ENCODE measurements at regions not wholly inside any gene's neighbourhood (a gene's known extent, or its start where the extent isn't known, plus 50 kb on each side); places are given as distances from the start of the nearest gene placed in this dataset.

DNA sequence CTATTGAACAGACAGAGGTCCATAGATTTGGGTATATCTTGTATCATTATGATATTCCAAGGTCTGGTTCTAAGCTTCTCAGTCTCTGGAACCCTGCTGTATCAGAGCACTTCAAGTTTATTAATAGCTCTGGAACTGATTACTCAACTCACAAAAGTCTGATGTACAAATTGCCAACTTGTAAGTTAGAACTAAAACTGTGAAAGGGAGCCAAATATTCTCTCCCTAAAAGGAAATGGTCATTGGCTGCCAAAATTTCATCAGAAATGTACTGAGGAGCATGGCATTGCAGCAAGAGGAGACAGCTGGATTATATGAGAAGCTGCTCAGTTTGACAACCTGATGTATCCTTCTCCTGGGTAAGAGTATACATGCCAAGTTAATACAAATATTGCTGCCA is 828.8 kb upstream of the SEL1L start:
- DNase-seq (ENCODE audit: low read depth in 1 of 2, low spot score in 1 of 2) (no peak), FAIRE-seq (no peak), ATAC-seq (no peak)
- H3K27ac ChIP-seq: no peak overlapping the region
- CTCF ChIA-PET: no interaction called here
- H3K9me3 ChIP-seq: 0 out of 3 replicates have a peak, but pooled peaks cover under 1% of the 10 kb centered on the region
- no peak overlapping the region for H3K4me2 ChIP-seq
- no peaks in the 10 kb centered on the region for H3K4me1 ChIP-seq
- H3K4me3 ChIP-seq: no peak overlapping the region
- no peak for TF ChIP-seq HOXA7 (CRISPR knock-in tag; IDR thresholded peaks at IDR 0.05)
- no peak for TF ChIP-seq CHD4 (IDR thresholded peaks at IDR 0.05; ENCODE audit: borderline replicate concordance)
- TF ChIP-seq, protein P1, sequence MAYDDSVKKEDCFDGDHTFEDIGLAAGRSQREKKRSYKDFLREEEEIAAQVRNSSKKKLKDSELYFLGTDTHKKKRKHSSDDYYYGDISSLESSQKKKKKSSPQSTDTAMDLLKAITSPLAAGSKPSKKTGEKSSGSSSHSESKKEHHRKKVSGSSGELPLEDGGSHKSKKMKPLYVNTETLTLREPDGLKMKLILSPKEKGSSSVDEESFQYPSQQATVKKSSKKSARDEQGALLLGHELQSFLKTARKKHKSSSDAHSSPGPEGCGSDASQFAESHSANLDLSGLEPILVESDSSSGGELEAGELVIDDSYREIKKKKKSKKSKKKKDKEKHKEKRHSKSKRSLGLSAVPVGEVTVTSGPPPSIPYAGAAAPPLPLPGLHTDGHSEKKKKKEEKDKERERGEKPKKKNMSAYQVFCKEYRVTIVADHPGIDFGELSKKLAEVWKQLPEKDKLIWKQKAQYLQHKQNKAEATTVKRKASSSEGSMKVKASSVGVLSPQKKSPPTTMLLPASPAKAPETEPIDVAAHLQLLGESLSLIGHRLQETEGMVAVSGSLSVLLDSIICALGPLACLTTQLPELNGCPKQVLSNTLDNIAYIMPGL (CRISPR knock-in tag; IDR thresholded peaks at IDR 0.05; ENCODE audit: borderline replicate concordance): no peak
- TF ChIP-seq RNF2 (IDR thresholded peaks at IDR 0.05; ENCODE audit: borderline replicate concordance, low read depth): no peak
- no peak for TF ChIP-seq HEYL (CRISPR knock-in tag; IDR thresholded peaks at IDR 0.05)
- no peak for TF ChIP-seq POLR2A (IDR thresholded peaks at IDR 0.05; ENCODE audit: low read length)
- TF ChIP-seq EHF (CRISPR knock-in tag; IDR thresholded peaks at IDR 0.05): no peak
- TF ChIP-seq BHLHE40 (IDR thresholded peaks at IDR 0.05; ENCODE audit: low read depth, low read length): no peak
- no peak for TF ChIP-seq NR3C1 (IDR thresholded peaks at IDR 0.05)
- no peak for TF ChIP-seq JUNB (IDR thresholded peaks at IDR 0.05)
- no peak for TF ChIP-seq SREBF2 (IDR thresholded peaks at IDR 0.05)
- TF ChIP-seq, protein P2, sequence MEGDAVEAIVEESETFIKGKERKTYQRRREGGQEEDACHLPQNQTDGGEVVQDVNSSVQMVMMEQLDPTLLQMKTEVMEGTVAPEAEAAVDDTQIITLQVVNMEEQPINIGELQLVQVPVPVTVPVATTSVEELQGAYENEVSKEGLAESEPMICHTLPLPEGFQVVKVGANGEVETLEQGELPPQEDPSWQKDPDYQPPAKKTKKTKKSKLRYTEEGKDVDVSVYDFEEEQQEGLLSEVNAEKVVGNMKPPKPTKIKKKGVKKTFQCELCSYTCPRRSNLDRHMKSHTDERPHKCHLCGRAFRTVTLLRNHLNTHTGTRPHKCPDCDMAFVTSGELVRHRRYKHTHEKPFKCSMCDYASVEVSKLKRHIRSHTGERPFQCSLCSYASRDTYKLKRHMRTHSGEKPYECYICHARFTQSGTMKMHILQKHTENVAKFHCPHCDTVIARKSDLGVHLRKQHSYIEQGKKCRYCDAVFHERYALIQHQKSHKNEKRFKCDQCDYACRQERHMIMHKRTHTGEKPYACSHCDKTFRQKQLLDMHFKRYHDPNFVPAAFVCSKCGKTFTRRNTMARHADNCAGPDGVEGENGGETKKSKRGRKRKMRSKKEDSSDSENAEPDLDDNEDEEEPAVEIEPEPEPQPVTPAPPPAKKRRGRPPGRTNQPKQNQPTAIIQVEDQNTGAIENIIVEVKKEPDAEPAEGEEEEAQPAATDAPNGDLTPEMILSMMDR (IDR thresholded peaks at IDR 0.05): no peak
- TF ChIP-seq ZSCAN20 (CRISPR knock-in tag; IDR thresholded peaks at IDR 0.05): no peak
- POLR2A ChIA-PET: no interaction called here

DNA sequence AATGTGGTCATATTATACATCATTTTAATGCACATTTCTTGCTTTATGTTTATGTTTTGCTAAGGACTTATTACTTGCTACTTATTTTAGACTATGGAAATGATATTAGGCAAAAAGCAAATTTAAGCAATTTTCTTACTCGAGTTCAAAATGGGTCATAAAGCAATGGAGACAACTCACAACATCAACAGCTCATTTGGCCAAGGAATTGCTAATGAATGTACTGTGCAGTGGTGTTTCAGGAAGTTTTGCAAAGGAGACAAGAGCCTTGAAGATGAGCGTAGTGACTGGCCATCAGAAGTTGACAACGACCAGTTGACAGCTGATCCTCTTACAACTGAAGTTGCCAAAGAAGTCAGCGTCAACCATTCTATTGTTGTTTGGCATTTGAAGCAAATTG is 831.8 kb upstream of the SEL1L start:
- ChIA-PET CTCF (no interaction called here), POLR2A (no interaction called here)
- Histone ChIP-seq H3K4me1 (no peaks in the 10 kb centered on the region), H3K4me2 (no peak overlapping the region), H3K27ac (no peak overlapping the region), H3K4me3 (no peak overlapping the region), H3K9me3 (0 out of 3 replicates have a peak, but pooled peaks cover 6% of the 10 kb centered on the region)
- ATAC-seq: no peak
- 2% methylated on average over 4 of the region's 4 CpGs for WGBS (ENCODE audit: missing lambda C conversion rate)
- DNase-seq (ENCODE audit: low read depth in 1 of 2, low spot score in 1 of 2): no peak
- no peak for FAIRE-seq
- no peak for TF ChIP-seq CEBPB (IDR thresholded peaks at IDR 0.05)
- no peak for TF ChIP-seq ESRRA (IDR thresholded peaks at IDR 0.05; ENCODE audit: borderline replicate concordance, low read length)
- no peak for TF ChIP-seq HDAC2 (IDR thresholded peaks at IDR 0.05)
- TF ChIP-seq FOSB (CRISPR knock-in tag; IDR thresholded peaks at IDR 0.05): no peak
- TF ChIP-seq CBX8 (IDR thresholded peaks at IDR 0.05): no peak
- no peak for TF ChIP-seq MAZ (IDR thresholded peaks at IDR 0.05; ENCODE audit: borderline replicate concordance, low read depth, low read length)
- TF ChIP-seq NPAS2 (CRISPR knock-in tag; IDR thresholded peaks at IDR 0.05; ENCODE audit: borderline replicate concordance): no peak
- no peak for TF ChIP-seq ZC3H11A (IDR thresholded peaks at IDR 0.05)
- TF ChIP-seq, protein P3, sequence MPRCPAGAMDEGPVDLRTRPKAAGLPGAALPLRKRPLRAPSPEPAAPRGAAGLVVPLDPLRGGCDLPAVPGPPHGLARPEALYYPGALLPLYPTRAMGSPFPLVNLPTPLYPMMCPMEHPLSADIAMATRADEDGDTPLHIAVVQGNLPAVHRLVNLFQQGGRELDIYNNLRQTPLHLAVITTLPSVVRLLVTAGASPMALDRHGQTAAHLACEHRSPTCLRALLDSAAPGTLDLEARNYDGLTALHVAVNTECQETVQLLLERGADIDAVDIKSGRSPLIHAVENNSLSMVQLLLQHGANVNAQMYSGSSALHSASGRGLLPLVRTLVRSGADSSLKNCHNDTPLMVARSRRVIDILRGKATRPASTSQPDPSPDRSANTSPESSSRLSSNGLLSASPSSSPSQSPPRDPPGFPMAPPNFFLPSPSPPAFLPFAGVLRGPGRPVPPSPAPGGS (IDR thresholded peaks at IDR 0.05): no peak
- no peak for TF ChIP-seq PBX3 (IDR thresholded peaks at IDR 0.05)
- no peak for TF ChIP-seq CHD4 (IDR thresholded peaks at IDR 0.05; ENCODE audit: borderline replicate concordance)
- TF ChIP-seq, protein P4, sequence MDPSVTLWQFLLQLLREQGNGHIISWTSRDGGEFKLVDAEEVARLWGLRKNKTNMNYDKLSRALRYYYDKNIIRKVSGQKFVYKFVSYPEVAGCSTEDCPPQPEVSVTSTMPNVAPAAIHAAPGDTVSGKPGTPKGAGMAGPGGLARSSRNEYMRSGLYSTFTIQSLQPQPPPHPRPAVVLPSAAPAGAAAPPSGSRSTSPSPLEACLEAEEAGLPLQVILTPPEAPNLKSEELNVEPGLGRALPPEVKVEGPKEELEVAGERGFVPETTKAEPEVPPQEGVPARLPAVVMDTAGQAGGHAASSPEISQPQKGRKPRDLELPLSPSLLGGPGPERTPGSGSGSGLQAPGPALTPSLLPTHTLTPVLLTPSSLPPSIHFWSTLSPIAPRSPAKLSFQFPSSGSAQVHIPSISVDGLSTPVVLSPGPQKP (IDR thresholded peaks at IDR 0.05; ENCODE audit: low read depth, low read length): no peak
- no peak for TF ChIP-seq KDM5A (IDR thresholded peaks at IDR 0.05)
